ENCODE measurements at regions not wholly inside any gene's neighbourhood (a gene's known extent, or its start where the extent isn't known, plus 50 kb on each side); places are given as distances from the start of the nearest gene placed in this dataset.

- TF ChIP-seq CTCF (IDR thresholded peaks at IDR 0.05) (no peak), EP300 (IDR thresholded peaks at IDR 0.05) (no peak)
Measured at GRCh38 chr7:25696571-25696970, 455.4 kb upstream of the NFE2L3 start.
